ENCODE measurements at regions not wholly inside any gene's neighbourhood (a gene's known extent, or its start where the extent isn't known, plus 50 kb on each side); places are given as distances from the start of the nearest gene placed in this dataset.

DNA sequence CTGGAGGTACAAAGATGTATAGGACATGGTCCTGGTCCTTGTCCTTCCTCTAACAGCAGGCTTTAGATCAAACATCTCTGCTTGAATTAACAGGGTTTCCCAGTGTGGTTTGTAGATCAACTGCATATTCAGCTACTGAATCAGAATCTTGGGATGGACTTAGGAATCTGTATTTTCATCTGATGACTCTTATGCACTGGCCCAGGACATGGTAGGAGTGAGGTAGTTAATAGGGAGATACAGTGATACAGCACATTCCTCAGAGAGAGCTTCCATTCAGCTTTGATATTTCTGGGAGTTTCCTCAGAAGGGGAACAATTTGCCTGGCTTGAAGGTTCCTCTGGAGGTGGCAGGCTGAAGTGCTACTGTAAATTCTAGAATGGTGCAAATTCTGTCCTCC, 203.1 kb downstream of the LARP7 start:
- Histone ChIP-seq H3K36me3 (no peaks in the 10 kb centered on the region), H3K27ac (no peak overlapping the region), H3K9me3 (no peaks in the 10 kb centered on the region), H3K4me1 (replicated peaks) (no peaks in the 10 kb centered on the region), H3K27me3 (replicated peaks; ENCODE audit: insufficient read depth) (no peaks in the 10 kb centered on the region), H3K4me3 (no peak overlapping the region)
- no peak for TF ChIP-seq POLR2AphosphoS5 (IDR thresholded peaks at IDR 0.05)
- TF ChIP-seq POLR2A (IDR thresholded peaks at IDR 0.05): no peak
- TF ChIP-seq CTCF (IDR thresholded peaks at IDR 0.05): no peak
- intact Hi-C loops (cut with DNase I): no loop called here
- DNase-seq (ENCODE audit: low spot score): no peak

GRCh38 chr4:112840619-112841018, 203.7 kb downstream of the LARP7 start:
- no peak overlapping the region for H3K27ac ChIP-seq
- no peak overlapping the region for H3K4me3 ChIP-seq
- TF ChIP-seq CTCF (IDR thresholded peaks at IDR 0.05) (no peak), POLR2A (IDR thresholded peaks at IDR 0.05) (no peak), POLR2AphosphoS5 (IDR thresholded peaks at IDR 0.05) (no peak)
- no peaks in the 10 kb centered on the region for H3K36me3 ChIP-seq
- H3K27me3 ChIP-seq (replicated peaks; ENCODE audit: insufficient read depth): no peaks in the 10 kb centered on the region
- 100% methylated on average over 1 of the region's 1 CpG for WGBS
- no peak for DNase-seq (ENCODE audit: low spot score)
- H3K9me3 ChIP-seq: no peaks in the 10 kb centered on the region
- no peaks in the 10 kb centered on the region for H3K4me1 ChIP-seq (replicated peaks)
- intact Hi-C loops (cut with DNase I): no loop called here

GRCh38 chr4:112842513-112842912, 205.6 kb downstream of the LARP7 start:
- WGBS: 90% methylated on average over 10 of the region's 10 CpGs
- intact Hi-C loops (cut with DNase I): no loop called here

DNA sequence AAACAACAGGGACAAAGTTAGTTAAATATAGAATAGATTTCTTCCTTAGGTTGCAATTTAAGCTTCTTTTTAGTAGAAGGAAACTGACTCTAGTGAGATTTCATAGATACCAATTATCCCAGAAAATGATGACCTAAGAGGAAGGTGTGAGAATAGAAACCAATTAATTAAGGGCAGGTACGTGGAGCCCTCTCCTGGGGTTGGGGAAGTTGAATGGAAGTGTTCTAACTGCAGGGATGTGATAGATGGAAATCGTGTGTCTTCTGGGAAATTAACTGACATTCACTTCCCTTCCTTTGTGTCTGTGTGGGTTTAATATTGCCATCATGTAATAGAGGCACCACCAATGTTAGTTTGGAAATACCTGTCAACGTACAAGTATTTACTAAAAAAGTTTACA, 204.1 kb upstream of the ANK2 start:
- Histone ChIP-seq H3K9me3 (no peaks in the 10 kb centered on the region), H3K27me3 (replicated peaks; ENCODE audit: insufficient read depth) (no peaks in the 10 kb centered on the region), H3K27ac (no peak overlapping the region), H3K4me1 (replicated peaks) (no peaks in the 10 kb centered on the region), H3K4me3 (no peak overlapping the region), H3K36me3 (no peaks in the 10 kb centered on the region)
- WGBS: 86% methylated on average over 3 of the region's 3 CpGs
- intact Hi-C loops (cut with DNase I): no loop called here
- no peak for TF ChIP-seq CTCF (IDR thresholded peaks at IDR 0.05)
- TF ChIP-seq POLR2A (IDR thresholded peaks at IDR 0.05): no peak
- no peak for TF ChIP-seq POLR2AphosphoS5 (IDR thresholded peaks at IDR 0.05)
- DNase-seq (ENCODE audit: low spot score): no peak

More at GRCh38 chr4:112842513-112842912, 205.6 kb downstream of the LARP7 start:
- Histone ChIP-seq H3K27me3 (replicated peaks; ENCODE audit: insufficient read depth) (no peaks in the 10 kb centered on the region), H3K36me3 (no peaks in the 10 kb centered on the region), H3K9me3 (no peaks in the 10 kb centered on the region), H3K27ac (no peak overlapping the region), H3K4me3 (no peak overlapping the region), H3K4me1 (replicated peaks) (no peaks in the 10 kb centered on the region)
- TF ChIP-seq POLR2AphosphoS5 (IDR thresholded peaks at IDR 0.05): no peak
- no peak for TF ChIP-seq CTCF (IDR thresholded peaks at IDR 0.05)
- no peak for TF ChIP-seq POLR2A (IDR thresholded peaks at IDR 0.05)
- DNase-seq (ENCODE audit: low spot score): no peak

- DNase-seq (ENCODE audit: low spot score): no peak
- Histone ChIP-seq H3K4me3 (no peak overlapping the region), H3K27me3 (replicated peaks; ENCODE audit: insufficient read depth) (no peaks in the 10 kb centered on the region), H3K4me1 (replicated peaks) (no peaks in the 10 kb centered on the region), H3K27ac (no peak overlapping the region), H3K9me3 (no peaks in the 10 kb centered on the region), H3K36me3 (no peaks in the 10 kb centered on the region)
- TF ChIP-seq POLR2AphosphoS5 (IDR thresholded peaks at IDR 0.05) (no peak), POLR2A (IDR thresholded peaks at IDR 0.05) (no peak), CTCF (IDR thresholded peaks at IDR 0.05) (no peak)
- intact Hi-C loops (cut with DNase I): no loop called here
- 95% methylated on average over 4 of the region's 4 CpGs for WGBS
Observed at GRCh38 chr4:112847045-112847444, 202.4 kb upstream of the ANK2 start.

Measured in prostate gland (tissue), 2 donors.